T-helper 1 cell treated with Interleukin-12 subunit alpha and Interleukin-12 subunit beta and Interleukin-4 antibody, amounts not matched to agents 30 ng/mL and 1 ng/mL, for 36 hours (primary cell): ENCODE measurements at regions not wholly inside any gene's neighbourhood (a gene's known extent, or its start where the extent isn't known, plus 50 kb on each side); places are given as distances from the start of the nearest gene placed in this dataset.

ENCODE experiments used
- intact Hi-C: fragments of 100-400 bp; cut with micrococcal nuclease; formaldehyde crosslinking; loops from one replicate; pipeline ENCODE4 v1.15.1; 2024

DNA sequence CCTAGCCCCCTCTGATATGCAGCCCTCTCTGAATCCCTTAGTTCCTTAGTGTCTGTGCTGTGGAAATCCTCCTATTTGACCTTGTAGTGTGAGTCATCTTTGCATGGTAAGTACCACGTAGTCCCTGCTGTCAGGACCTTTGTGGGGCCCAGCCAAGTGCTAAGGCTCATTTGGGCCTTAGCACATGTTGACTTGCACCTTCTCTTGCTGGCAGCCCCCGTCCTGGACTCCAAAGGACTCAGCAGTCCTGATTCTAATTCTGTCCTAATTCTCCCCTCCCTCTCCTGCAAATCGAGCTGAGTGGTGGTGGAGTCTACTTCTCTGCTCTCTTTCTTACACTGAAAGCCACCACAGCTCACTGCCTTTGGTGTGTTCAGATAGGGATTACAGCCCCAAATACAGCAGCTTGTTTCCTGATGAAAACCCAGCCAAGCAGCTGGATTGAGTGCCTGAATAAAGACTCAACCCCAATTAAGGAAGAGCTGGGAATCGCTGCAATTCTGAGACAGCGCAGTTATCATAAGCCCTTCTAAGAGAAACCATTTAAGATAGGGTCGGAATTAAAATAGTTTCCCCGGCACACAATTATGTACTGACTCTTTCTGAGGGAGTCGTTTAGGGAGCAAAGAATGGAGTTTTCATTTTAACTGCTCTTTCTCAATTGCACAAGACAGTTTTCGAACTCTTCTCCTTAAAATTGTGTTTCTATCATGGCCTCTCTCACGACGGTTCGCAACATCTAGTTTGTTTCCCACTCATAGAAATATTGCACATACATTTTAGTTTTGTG, 215.6 kb upstream of the TNP1 start:
- intact Hi-C loops: no loop called here

DNA sequence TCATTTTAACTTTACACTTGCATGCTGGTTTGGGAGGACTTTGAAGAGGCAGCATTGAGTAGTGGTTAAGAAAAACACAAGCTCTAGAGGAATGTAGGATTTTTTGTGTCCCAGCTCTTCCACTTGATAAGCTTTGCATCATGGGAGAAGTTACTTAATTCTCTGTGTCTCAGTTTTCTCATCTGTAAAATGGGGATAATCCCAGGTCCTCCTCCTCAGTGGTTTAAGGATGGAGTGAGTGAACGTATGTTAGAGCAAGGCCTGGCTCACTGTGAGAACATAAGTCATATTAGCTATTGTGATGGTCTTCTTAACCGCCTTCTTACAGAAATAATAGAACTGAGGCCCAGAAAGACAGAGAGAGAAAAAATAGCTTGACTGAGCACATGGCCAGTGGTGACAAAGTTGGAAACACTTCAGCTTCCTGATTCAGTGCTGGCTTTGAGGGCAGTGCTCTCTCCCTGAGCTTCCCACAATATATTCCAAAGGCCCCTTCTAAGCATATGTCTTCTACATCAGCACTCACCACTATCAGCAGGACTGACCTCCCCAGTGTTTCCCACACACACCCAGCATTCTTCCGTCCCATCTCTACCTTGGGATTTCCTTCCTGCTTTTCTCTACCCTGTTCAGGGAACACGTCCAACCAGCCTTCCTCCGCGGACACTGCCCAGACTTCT, 214.9 kb upstream of the TNP1 start:
- intact Hi-C loops: no loop called here

DNA sequence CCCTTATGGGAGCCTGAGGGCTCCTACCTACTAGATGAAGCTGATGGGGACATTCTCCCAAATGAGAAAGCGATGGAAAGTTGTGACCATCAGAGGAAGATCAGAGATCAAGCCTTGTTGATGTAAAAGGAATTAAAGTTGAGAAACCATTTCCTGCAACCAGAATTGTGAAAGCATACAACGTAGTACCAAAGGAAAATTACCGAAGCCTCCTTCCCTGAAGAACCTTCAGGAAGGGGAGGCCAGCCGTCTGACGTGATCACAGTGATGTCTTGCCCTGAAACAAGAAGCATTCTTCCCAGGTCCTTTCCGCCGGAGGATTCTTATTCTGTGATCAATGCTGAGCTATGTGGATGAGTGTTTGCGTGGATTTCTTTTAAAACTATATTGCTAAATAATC, 211.6 kb upstream of the TNP1 start:
- intact Hi-C loops: no loop called here

DNA sequence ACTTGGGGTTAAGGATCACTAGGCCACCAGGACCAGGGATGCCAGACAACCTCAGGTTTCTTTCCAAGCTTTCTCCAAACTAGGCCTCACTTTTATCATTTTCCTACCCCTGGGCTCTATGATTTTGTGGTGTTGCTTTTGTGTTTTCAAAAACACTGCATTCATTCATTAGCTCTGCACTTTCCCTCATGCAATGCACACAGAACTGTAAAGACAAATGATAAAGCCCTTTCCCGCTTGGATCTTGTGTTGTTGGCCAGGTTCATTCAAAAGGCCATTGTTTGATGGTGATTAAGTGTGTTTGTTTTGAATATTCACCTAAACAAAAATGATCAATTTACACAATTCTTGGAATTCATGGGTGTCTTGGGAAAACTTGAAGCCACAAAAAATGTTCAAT, 210.7 kb upstream of the TNP1 start:
- intact Hi-C loops: no loop called here

DNA sequence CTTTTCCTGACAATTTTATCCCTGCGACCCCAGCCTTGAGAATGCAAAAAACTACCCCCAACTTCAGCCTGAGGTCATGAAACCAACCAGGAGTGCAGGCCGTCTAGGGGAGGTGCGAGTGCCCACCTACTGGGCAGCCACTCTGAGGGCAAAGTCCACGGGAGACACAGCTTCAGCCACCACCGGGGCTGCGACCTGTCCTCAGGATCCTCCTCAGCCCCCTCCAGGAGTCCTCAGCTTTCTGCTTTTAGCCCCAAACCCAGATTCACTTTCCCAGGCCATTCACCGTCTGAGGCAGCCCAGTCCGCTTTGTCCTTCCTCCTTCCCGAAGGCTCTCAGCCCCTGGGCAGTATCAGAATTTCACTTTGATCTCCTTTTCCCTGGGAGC, 210.2 kb upstream of the TNP1 start:
- intact Hi-C loops: no loop called here

DNA sequence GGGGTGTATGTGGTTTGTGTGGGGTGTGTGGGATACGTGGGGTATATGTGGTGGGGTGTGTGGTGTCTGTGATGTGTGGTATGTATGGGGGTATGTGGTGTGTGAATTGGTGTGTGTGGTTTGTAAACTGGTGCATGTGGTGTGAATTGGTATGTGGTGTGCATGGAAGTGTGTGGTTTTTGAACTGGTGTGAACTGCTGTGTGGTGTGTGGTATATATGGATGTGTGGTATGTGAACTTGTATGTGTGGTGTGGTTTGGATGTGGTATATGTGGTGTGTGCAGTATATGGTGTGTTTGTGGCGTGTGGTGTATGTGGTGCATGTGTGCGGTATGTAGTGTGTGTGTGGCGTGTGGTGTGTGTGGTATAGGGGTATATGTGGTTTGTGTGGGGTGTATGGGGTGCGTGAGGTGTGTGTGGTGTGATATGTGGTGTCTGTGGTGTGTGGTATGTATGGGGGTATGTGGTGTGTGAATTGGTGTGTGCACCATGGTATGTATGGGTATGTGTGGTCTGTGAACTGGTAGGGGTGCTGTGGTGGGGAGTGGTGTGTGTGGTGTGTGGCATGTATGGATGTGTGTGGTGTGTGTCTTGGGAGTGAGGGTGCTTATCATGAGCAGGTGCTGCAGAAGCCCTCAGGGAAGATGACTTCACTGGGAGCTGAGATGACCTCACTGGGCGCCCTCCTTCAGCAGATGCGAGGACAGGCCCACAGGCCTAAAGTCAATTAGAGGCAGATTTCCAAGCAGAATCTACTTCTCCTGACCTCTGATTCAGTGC, 209.6 kb upstream of the TNP1 start:
- intact Hi-C loops: no loop called here

DNA sequence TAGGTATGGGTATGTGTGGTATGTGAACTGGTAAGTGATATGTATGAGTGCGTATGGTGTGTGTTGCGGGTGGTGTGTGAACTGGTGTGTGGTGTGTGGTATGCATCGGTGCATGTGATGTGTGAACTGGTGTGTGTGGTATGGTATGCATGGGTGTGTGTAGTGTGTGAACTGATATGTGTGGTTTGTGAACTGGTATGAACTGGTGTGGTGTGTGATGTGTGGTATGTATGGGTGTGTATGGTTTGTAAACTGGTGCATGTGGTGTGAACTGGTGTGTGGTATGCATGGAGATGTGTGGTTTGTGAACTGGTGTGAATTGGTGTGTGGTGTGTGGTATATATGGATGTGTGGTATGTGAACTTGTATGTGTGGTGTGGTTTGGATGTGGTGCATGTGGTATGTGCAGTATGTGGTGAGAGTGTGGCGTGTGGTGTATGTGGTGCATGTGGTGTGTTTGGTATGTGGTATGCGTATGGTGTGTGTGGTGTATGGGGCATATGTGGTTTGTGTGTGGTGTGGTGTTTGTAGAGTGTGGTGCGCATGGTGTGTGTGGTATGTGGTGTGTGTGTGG, 208.9 kb upstream of the TNP1 start:
- intact Hi-C loops: no loop called here

DNA sequence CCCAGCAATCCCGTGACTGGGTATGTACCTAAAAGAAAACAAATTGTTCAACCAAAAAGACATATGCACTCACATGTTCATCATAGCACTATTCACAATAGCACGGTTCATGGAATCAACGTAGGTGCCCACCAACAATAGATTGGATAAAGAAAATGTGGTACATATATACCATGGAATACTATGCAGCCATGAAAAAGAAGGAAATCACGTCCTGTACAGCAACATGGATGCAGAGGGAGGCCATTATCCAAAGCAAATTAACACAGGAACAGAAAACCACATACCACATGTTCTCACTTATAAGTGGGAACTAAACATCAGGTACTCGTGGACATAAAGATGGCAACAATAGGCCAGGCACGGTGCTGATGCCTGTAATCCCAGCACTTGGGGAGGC, 207.9 kb upstream of the TNP1 start:
- intact Hi-C loops: no loop called here

DNA sequence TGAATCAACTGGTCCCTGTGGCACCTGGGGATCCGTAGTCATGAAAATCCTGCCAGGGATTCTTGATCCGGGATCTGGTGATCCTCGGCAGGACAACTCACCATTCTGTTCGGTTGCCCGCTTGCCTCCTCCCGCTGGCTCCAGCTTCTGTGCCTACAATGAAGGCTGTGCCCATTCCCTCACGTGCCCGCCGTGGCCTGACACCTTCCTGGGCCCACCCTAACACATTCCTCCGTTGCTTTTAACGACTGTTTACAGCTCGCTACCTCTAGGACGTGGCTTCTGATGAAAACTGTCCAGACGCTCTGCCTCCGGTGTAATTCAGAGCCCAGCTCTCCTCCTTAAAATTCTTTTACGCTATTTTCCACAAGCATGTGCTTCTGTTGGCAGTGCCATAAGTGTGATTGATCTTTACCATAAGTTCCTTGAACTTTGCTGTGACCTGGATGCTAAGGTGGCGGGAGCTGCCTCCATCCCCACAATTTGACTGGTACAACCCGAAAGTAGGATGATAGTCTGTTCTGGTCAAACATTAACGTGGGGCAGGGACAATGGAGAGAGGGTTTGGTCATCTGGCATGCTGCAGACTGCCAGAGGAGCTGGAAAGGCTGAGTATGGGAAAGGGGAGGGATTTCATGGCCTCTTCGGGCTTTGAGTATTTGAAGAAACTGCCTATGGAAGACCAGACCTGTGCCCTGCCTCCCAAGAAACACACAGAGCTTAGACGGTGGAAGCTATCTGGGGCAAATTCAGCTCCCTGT, 206.8 kb upstream of the TNP1 start:
- intact Hi-C loops: no loop called here

DNA sequence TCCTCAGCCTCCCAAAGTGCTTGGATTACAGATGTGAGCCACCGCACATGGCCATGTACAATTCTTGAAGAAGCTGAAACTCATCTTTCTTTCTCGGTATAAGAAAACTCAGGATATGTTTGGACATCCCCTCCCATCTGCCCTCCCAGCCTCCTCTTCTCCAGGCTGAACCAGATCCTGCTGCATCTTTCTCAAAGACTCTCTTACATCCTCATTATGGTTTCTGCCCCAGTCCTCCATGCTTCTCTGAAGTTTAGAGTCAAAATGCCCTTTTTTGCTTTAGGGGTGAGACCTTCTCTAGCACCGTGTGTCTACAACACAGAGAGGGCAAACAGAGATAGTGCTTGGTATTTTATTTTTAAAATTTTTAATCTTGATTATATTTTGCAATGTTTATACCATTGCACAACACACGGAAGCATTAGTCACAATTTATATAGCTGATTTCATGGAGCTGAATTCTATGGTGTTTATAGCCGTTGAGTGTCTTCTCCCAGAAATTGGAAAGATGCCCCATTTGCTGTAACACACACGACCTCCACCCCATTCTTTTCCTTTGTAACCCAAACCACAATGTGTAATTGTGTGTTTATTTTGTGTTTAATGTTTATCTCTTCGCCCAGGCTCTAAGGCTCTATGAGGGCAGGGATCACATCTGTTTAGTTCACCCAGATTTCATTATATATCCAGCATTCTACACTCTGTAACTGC, 206.0 kb upstream of the TNP1 start:
- intact Hi-C loops: no loop called here

DNA sequence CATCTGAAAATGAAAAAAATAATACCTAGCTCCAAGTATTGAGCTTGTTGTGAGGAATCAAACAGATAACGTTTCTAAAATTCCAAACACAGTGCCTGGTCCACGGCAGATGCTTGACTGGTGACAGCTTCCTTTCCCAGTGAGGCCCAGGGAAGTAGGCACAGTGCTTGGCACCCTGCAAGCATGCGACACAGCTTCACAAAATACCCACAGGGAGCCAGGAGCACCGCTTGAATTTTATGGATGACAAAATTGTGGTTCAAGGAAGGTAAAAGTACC, 205.1 kb upstream of the TNP1 start:
- intact Hi-C loops: no loop called here

DNA sequence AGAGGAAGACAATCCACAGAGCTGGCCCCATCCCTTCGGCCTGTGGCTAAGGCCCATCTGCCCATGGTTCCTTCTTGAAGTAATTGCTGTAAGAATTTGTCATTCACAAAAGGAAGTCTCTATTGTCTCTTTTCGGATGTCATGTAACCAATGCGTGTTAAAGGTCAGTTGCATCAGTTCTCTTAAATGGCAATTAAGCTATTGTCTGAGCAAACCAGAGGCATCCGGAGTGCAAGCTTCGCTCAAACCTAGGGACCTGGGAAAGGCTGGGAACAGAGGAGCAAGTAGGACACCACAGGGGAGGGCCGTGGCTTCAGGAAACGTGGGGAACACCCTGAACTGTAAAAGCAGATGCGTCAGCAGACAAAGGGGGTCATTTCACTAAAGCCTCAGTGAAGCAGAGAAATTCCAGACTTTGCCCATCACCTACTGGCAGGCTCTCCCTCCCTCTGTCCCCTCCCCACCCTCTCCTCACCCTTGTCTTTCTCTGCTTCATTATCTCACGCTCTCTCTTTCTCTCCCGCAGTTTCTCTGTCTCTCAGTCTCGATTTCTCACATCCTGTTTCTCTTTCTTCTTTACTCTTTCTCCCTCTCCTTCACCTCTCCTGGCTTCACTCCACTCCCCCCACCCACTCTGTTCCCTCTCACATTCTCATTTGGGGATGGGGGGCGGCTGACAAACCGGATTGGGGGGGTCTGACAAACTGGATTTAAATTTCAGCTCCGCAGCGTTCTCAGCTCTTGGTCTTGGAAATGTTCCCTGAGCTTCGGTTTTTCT, 204.6 kb upstream of the TNP1 start:
- intact Hi-C loops: no loop called here

DNA sequence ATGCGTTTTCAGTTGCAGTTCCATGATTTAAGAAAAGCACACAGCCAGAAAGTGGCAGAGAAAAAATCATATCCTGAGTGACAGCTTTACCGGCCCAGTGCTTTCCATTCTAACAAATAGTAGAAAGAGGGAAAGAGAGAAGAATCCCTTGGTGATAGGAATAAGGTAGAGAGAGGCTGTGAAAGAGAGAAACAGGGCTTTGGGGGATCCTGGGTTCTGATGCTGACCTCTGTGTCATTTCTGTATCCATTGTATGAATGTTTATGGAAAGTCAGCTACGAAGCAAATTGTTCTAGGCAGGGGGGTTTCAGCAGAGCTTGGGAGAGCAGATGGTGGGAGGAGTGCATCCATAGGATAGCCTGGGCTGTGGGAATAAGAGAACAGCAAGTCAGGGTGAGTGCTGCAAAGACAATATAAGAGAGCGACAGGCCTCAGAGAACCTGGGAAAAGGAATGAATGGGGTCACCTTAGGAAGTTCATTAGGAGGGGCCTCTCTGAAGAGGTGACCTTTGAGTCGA, 203.4 kb upstream of the TNP1 start:
- intact Hi-C loops: no loop called here

DNA sequence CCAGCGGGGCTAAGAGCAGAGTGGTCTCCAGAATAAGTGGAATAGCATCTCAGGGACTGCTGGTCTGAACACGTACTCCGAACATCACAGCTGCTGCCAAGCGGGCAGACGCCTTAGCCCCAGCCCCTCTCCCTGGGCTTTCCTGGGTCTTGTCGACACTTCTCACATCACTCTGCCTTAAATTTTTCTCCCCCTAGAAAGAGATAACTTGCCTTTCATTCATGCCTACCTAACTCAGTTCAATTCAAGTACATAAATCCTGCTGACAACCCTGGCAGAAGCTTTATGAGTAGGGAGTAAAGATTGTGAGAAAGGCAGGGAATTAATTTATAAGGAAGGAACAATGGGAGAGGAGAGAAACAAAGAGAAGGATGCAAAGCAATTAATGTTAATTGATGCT, 202.9 kb upstream of the TNP1 start:
- intact Hi-C loops: no loop called here

DNA sequence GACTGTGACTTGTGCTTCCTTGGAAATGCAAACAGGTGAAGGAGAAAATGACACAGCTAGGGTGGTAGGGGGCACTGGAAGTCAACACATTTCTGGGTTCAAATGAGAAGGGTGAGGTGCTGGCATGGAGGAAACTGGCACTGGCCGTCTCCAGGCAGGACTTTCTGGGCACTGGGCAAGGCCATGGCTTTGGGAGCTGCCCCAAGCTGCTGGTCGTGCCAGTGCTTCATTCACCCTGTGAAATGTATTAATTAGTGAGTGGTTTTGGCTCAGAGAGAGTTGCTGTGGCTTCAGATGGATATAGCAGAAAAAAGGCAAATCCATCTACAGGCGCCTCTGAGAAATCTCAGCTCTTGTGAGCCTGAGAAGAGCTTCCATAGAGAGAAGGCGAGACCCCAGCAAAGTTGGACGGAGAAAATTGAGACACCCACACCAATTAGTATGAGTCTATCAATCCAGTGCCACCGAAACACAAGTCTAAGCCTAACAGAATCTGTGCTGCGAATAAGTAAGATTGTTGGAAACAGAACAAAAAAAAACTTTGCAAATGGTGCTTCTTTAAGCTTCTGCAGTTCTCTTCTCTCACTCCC, 202.1 kb upstream of the TNP1 start:
- intact Hi-C loops: no loop called here

DNA sequence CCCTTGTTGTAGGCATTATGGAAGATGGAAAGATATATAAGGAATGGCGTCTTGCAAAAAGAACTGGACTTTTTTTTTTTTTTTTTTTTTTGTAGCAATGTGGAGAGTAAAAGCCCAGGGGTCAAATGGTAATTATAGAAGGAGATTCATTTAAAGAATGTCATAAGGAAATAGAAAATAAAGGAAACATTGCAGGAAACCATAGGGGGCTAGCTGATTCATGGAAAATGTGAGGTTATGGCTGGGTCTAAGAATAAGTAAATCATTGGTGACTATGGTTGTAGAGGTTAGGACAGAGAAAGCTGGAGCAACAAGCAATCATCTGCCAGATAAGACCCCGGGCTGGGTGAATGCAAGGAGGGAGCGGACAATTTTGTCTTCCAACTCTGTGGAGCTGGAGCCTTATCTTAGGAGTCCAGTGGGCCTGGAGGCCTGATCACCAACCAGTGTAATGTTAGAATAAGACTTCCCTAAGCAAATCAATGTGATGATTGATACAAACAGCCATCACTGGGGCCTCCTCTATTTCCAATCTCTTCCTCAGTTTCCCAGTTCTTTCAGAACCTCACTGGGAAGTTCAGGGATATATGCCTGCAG, 201.2 kb upstream of the TNP1 start:
- intact Hi-C loops: no loop called here

DNA sequence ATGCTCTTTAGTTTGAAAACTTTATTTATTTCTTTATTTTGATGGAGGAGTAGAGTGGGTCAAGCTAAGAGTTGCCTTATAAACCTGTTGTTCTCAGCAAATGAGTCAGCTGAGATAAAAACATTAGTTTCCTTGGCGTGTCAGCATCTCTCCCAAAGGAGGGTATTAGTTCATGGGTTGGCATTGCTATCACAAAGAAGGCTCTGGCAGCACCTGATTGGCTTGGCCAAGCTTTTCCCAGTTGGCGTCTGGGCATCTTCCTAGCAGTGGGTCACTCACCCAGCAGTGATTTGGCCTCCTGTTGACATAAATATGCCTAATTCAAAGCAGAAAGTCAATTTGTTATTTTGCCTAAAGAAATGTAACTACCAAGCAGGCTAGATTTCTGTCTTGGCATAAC, 200.7 kb upstream of the TNP1 start:
- intact Hi-C loops: no loop called here

DNA sequence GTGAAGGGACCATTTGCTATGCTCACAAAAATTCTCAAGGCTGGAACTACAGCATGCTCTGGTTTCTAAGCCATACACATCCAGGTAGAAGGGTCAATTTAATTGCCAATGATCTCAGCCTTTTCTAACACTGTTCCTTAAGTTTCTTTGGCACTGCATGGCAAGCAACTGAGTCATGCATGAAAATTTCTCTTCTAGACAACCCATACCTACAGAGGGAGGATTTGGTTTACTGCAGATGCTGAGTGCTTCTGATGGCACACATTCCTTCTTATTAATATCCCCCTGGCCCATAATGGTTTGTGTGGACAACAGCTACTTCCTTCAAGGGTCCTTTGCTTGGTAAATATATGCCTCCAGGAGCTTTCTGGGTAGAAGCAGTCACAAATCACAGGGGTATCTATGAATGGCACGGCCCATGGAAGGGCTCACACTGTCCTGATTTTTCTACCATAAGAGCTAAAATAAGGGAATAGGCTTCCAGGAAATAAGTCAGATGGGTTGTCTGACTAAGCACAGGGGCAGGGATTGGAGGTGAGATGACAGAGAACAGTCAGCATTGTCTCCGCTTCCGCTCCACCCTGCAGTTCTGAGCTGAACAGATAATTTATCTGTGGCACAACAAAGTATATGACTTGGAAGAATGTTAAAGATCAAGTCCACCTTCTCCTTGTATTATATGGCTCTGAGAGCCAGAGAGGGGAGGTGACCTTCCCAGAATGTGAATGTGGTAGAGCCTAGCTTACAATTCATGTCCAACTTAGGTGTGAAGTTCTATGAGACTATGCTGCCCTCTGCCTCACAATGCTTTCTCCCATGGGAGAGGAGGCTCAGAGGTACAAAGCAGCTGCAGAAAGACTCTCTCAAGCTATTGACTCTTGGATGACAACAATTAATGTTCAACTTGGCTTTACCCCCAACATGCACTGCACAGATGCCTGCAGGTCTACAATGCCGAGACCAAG, 199.2 kb upstream of the TNP1 start:
- intact Hi-C loops: no loop called here
